HepG2 (cell line): ENCODE measurements at regions not wholly inside any gene's neighbourhood (a gene's known extent, or its start where the extent isn't known, plus 50 kb on each side); places are given as distances from the start of the nearest gene placed in this dataset.
"Not testable (repeated sequence)": the region's sequence is repeated elsewhere in the genome, so short reads cannot be mapped to it uniquely, and the experiment has no call there.

Experiments
- ATAC-seq: fragments of 200-7000 bp; cut with Tn5 transposase; 3 replicates; pipeline ENCODE4 v1.9.1; 2020; ENCODE audit warnings: mild to moderate bottlenecking, moderate library complexity
- BruUV-seq: library from RNA; stranded (reverse); fragments of 400-500 nt; replicated peaks from 2 replicates; lab custom pipeline; 2021; lab: Mats Ljungman, UMichigan
- CTCF ChIA-PET: fragments of 300-600 bp; formaldehyde crosslinking; extraction: SDS; loops from one replicate; lab custom pipeline; 2021; ENCODE audit warnings: low total read pairs, inconsistent platforms, low intra/inter-chr PET ratio; lab: Yijun Ruan, JAX
- POLR2A ChIA-PET: fragments of 350-600 bp; sonication (Branson Sonifier 250); formaldehyde crosslinking; loops from one replicate; lab custom pipeline; 2020; ENCODE audit warnings: antibody characterized with exemption, inconsistent platforms; lab: Yijun Ruan, JAX
- DNase-seq: peaks from one replicate; pipeline ENCODE4 v3.0.0-alpha.2; 2015; ENCODE audit warnings: low spot score
- FAIRE-seq: peaks from 3 replicates; lab custom pipeline; 2011; peaks lifted over from hg19 to GRCh38; lab: Jason Lieb, UNC
- H2AFZ ChIP-seq: one replicate; pipeline ENCODE4 v1.6.1; 2011; ENCODE audit warnings: low read length, inconsistent platforms
- H3K27ac ChIP-seq: fragments of 300-600 bp; 3 replicates; pipeline ENCODE4 v1.8.0; 2011; ENCODE audit warnings: mixed run types, mild to moderate bottlenecking, mixed read lengths, low read length, inconsistent platforms; ENCODE audit not compliant: insufficient read depth; ENCODE audit errors: extremely low read length
- H3K27me3 ChIP-seq, 2 experiments: fragments of 200-600 bp in 1 of 2; 2 replicates in 1 of 2; 3 replicates in 1 of 2; pipeline versions ENCODE4 v1.6.0 to v1.8.0; 2011; ENCODE audit warnings: low read length in 2 of 2, mild to moderate bottlenecking in 2 of 2, moderate library complexity in 2 of 2, inconsistent platforms in 1 of 2; ENCODE audit not compliant: insufficient read depth in 2 of 2, control insufficient read depth in 1 of 2
- H3K36me3 ChIP-seq, 2 experiments: fragments of 200-600 bp in 1 of 2; replicated peaks in 1 of 2; 2 replicates in 1 of 2; 3 replicates in 1 of 2; pipeline versions ENCODE4 v1.5.1 to v1.8.0; 2011; ENCODE audit warnings: low read length in 2 of 2, inconsistent platforms in 1 of 2; ENCODE audit not compliant: insufficient read depth in 2 of 2, control insufficient read depth in 1 of 2
- H3K4me1 ChIP-seq: 2 replicates; pipeline ENCODE4 v1.5.1; 2012; ENCODE audit warnings: low read length, inconsistent platforms; ENCODE audit not compliant: insufficient read depth
- H3K4me2 ChIP-seq: 2 replicates; pipeline ENCODE4 v1.6.0; 2011; ENCODE audit warnings: low read depth, low read length, inconsistent platforms
- H3K4me3 ChIP-seq, 3 experiments: fragments of 200-600 bp in 1 of 3; sonication (generic), shearing (Covaris generic) in 1 of 3; replicated peaks in 1 of 3; 2 replicates each; pipeline ENCODE4 v1.5.1; 2011 to 2016; ENCODE audit warnings: low read length in 3 of 3, inconsistent platforms in 2 of 3, low read depth in 2 of 3, mild to moderate bottlenecking in 2 of 3, control low read depth in 1 of 3, mixed read lengths in 1 of 3; ENCODE audit not compliant: insufficient read depth in 1 of 3
- H3K79me2 ChIP-seq: one replicate; pipeline ENCODE4 v1.6.1; 2011; ENCODE audit warnings: low read length, inconsistent platforms; ENCODE audit not compliant: insufficient read depth
- H3K9ac ChIP-seq: 2 replicates; pipeline ENCODE4 v1.6.0; 2011; ENCODE audit warnings: mild to moderate bottlenecking, low read depth, low read length, inconsistent platforms; ENCODE audit not compliant: insufficient read depth
- H3K9me3 ChIP-seq: 2 replicates; pipeline ENCODE4 v1.5.1; 2012; ENCODE audit warnings: mild to moderate bottlenecking, low read length
- H4K20me1 ChIP-seq: 2 replicates; pipeline ENCODE4 v1.6.0; 2011; ENCODE audit warnings: inconsistent platforms, mild to moderate bottlenecking, low read length, moderate library complexity; ENCODE audit not compliant: insufficient read depth
- MIXL1 ChIP-seq: IDR thresholded peaks from 2 replicates; pipeline ENCODE4 v1.6.1; 2016
- STAG1 ChIP-seq: sonication (generic); formaldehyde crosslinking; IDR thresholded peaks from 2 replicates; pipeline ENCODE4 v1.4.0; 2020; ENCODE audit warnings: missing genetic modification reagents
- WGBS: methylation state at CpG from one replicate; pipeline ENCODE4 v1.1.6; 2017; ENCODE audit warnings: low lambda C conversion rate; 5-methylcytosine and 5-hydroxymethylcytosine counted together
- in situ Hi-C: cut with HindIII; loops from 2 replicates; pipeline ENCODE4 v1.10.0; 2017; ENCODE audit warnings: low pct_unique_long_range_greater_than_20kb; ENCODE audit not compliant: extremely low pct_ligation_motif_present
- intact Hi-C: fragments of 100-400 bp; cut with micrococcal nuclease; formaldehyde crosslinking; loops from one replicate; pipeline ENCODE4 v1.10.0; 2022; ENCODE audit not compliant: unreplicated experiment

- H3K4me1 ChIP-seq, H3K9ac ChIP-seq, in situ Hi-C loops, H4K20me1 ChIP-seq, H3K27me3 ChIP-seq, POLR2A ChIA-PET, H3K4me3 ChIP-seq, FAIRE-seq, H3K27ac ChIP-seq, CTCF ChIA-PET, BruUV-seq, H3K36me3 ChIP-seq, intact Hi-C loops, H3K9me3 ChIP-seq, H3K79me2 ChIP-seq, H3K4me2 ChIP-seq, H2AFZ ChIP-seq: not testable (repeated sequence)
- WGBS: no CpG with 5 or more reads among the region's 1 CpG
- ATAC-seq (peak; percentile 77), DNase-seq (peak; percentile 34)
- TF ChIP-seq STAG1 (peak; percentile 67), MIXL1 (CRISPR knock-in tag) (peak; percentile 82)
Measured at GRCh38 chr10:46720386-46720785, 141.5 kb downstream of the SYT15 start.

GRCh38 chr10:46720811-46721518 is 142.0 kb downstream of the SYT15 start:
- in situ Hi-C loops, H2AFZ ChIP-seq, H3K9ac ChIP-seq, H3K27me3 ChIP-seq, H3K4me3 ChIP-seq, DNase-seq, H3K36me3 ChIP-seq, FAIRE-seq, H3K9me3 ChIP-seq, H3K4me1 ChIP-seq, H4K20me1 ChIP-seq, intact Hi-C loops, H3K79me2 ChIP-seq, CTCF ChIA-PET, BruUV-seq, H3K4me2 ChIP-seq, H3K27ac ChIP-seq, POLR2A ChIA-PET: not testable (repeated sequence)
- peak; percentile 89 for ATAC-seq
- WGBS: 24% methylated on average over 4 of the region's 4 CpGs
